ENCODE measurements at regions not wholly inside any gene's neighbourhood (a gene's known extent, or its start where the extent isn't known, plus 50 kb on each side); places are given as distances from the start of the nearest gene placed in this dataset.
"Not testable (repeated sequence)": the region's sequence is repeated elsewhere in the genome, so short reads cannot be mapped to it uniquely, and the experiment has no call there.

GRCh38 chr4:62448911-62449310 lies 1248.8 kb downstream of the ADGRL3 start:
- DNase-seq, result no peak
- Histone ChIP-seq H3K27me3 (no peaks in the 10 kb centered on the region), H3K36me3 (no peaks in the 10 kb centered on the region), H3K4me3 (no peak overlapping the region), H3K9me3 (no peaks in the 10 kb centered on the region)

GRCh38 chr4:62439051-62439450 lies 1238.9 kb downstream of the ADGRL3 start:
- H3K9me3 ChIP-seq, result no peaks in the 10 kb centered on the region
- H3K27me3 ChIP-seq, result no peaks in the 10 kb centered on the region
- no peak for DNase-seq
- no peak overlapping the region for H3K4me3 ChIP-seq
- no peaks in the 10 kb centered on the region for H3K36me3 ChIP-seq

- Histone ChIP-seq H3K4me3 (no peak overlapping the region), H3K9me3 (no peaks in the 10 kb centered on the region), H3K27me3 (no peaks in the 10 kb centered on the region), H3K36me3 (no peaks in the 10 kb centered on the region)
- no peak for DNase-seq
Measured at GRCh38 chr4:62434921-62435320, 1234.8 kb downstream of the ADGRL3 start.

- not testable (repeated sequence) for H3K4me3 ChIP-seq, H3K27me3 ChIP-seq, H3K36me3 ChIP-seq, H3K9me3 ChIP-seq, DNase-seq
Measured at GRCh38 chr4:62431513-62432231, 1231.5 kb downstream of the ADGRL3 start.

DNA sequence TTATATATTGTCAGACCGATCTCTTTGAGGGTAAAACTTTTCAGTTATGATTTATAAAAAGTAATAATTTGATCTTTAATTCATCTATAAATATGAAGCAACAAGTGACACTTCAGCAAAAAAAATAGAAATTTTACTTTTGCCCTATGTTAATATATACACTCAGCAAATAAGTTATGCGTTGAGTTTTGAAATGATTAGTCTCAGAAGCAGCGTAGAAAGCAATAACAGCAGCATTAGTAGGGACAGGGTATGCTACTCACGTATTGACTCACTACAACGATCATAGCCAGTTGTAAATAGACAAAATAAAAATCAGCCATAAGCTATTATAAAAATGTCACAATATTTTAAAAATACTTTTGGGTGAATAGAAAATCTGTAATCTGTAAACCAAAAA lies 1229.2 kb downstream of the ADGRL3 start:
- DNase-seq, result no peak
- H3K36me3 ChIP-seq, result no peaks in the 10 kb centered on the region
- H3K4me3 ChIP-seq, result no peak overlapping the region
- H3K9me3 ChIP-seq, result no peaks in the 10 kb centered on the region
- no peaks in the 10 kb centered on the region for H3K27me3 ChIP-seq

GRCh38 chr4:62415256-62415655 lies 1215.1 kb downstream of the ADGRL3 start:
- no peaks in the 10 kb centered on the region for H3K9me3 ChIP-seq
- H3K27me3 ChIP-seq, result no peaks in the 10 kb centered on the region
- no peak for DNase-seq
- H3K36me3 ChIP-seq, result no peaks in the 10 kb centered on the region
- no peak overlapping the region for H3K4me3 ChIP-seq

DNA sequence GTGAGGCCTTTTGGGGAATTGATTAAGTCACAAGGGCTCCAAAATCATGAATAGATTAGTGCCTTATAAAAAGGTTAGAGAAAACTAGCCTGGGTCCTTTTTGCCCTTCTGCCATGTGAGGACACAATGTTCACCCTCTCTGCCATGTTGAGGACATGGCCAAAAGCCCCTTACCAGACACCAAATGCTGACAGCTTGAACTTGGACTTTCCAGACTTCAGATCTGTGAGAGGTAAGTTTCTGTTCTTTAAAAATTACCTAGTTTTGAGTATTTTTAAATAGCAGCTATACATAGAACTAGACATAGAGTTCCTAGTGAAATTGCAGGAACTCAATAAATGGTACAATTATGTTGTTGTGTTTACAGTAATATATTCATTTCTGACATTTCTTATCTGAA lies 1214.4 kb downstream of the ADGRL3 start:
- Histone ChIP-seq H3K27me3 (no peaks in the 10 kb centered on the region), H3K4me3 (no peak overlapping the region), H3K9me3 (no peaks in the 10 kb centered on the region), H3K36me3 (no peaks in the 10 kb centered on the region)
- no peak for DNase-seq

DNA sequence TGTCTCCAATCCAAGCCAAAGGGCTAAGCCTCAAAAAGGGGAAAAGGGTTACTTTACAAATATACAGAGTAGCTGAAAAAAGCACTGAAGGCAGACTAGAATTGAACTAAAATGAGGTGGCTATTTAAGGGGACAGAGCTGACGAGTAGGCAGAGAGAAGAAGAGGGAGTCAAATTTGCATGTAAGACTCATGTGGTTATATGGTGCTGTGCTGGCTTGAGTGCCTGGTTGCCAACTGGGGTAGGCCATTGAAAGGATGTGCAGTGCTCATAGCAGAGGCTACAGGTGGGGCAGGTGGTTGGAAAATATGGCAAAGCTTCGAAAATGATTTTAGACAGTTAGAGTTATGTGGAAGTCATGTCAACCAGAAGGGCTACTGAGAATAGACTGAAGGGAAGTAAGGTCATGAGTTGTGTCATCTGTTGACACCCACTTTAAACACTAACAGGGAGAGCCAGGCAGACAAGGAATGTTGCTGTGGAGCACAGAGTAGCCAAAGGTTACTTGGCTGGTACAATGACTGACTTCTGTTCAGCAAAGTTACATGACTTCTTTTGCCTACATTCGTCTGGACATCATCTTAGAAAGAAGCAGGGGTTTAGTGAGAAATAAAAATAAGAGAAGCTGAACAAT lies 1210.4 kb downstream of the ADGRL3 start:
- no peaks in the 10 kb centered on the region for H3K36me3 ChIP-seq
- H3K9me3 ChIP-seq, result no peaks in the 10 kb centered on the region
- no peak overlapping the region for H3K4me3 ChIP-seq
- no peaks in the 10 kb centered on the region for H3K27me3 ChIP-seq
- DNase-seq, result no peak

GRCh38 chr4:62408454-62408853 lies 1208.3 kb downstream of the ADGRL3 start:
- Histone ChIP-seq H3K36me3 (no peaks in the 10 kb centered on the region), H3K9me3 (no peaks in the 10 kb centered on the region), H3K4me3 (no peak overlapping the region), H3K27me3 (no peaks in the 10 kb centered on the region)
- no peak for DNase-seq

GRCh38 chr4:62407534-62407933 lies 1207.4 kb downstream of the ADGRL3 start:
- DNase-seq, result no peak
- Histone ChIP-seq H3K4me3 (no peak overlapping the region), H3K27me3 (no peaks in the 10 kb centered on the region), H3K36me3 (no peaks in the 10 kb centered on the region), H3K9me3 (no peaks in the 10 kb centered on the region)

GRCh38 chr4:62402088-62402806 lies 1202.1 kb downstream of the ADGRL3 start:
- no peak overlapping the region for H3K4me3 ChIP-seq
- H3K9me3 ChIP-seq, result no peaks in the 10 kb centered on the region
- no peaks in the 10 kb centered on the region for H3K27me3 ChIP-seq
- DNase-seq, result no peak
- no peaks in the 10 kb centered on the region for H3K36me3 ChIP-seq

GRCh38 chr4:62399242-62399641 lies 1199.1 kb downstream of the ADGRL3 start:
- DNase-seq, result no peak
- Histone ChIP-seq H3K36me3 (no peaks in the 10 kb centered on the region), H3K4me3 (no peak overlapping the region), H3K9me3 (no peaks in the 10 kb centered on the region), H3K27me3 (no peaks in the 10 kb centered on the region)

DNA sequence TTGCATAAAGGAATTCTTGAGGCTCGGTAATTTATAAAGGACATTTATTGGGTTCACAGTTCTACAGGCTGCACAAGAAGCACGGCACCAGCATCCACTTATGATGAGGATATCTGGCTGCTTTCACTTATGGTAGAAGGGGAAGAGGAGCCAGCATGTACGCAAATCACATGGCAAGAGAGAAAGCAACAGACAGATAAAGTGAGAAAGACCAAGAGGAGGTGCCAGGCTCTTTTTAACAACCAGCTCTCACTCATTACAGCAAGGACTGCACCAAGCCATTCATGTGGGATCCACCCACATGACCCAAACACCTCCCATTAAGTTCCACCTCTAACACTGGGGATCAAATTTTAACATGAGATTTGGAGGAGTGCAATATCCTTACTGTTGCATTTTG lies 1198.2 kb downstream of the ADGRL3 start:
- Histone ChIP-seq H3K36me3 (no peaks in the 10 kb centered on the region), H3K9me3 (no peaks in the 10 kb centered on the region), H3K27me3 (no peaks in the 10 kb centered on the region), H3K4me3 (no peak overlapping the region)
- no peak for DNase-seq

DNA sequence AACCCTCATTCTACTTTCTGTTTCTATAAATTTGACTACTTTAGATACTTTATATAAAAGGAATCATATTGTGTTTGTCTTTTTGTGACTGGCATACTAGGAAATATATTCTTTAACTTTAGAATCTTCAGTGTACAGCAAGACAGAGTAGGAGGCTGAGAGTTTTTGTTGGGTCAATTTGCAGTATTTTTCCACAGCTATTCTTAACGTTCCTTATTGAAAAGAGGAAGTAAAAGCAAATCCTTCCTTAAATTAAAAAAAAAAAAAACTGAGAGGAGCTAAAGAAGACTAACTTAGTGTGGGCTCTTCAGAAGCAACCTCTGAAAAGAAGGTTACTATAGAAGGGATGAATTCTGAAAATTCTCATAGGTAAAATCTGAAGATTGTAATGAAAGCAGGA lies 1194.6 kb downstream of the ADGRL3 start:
- no peak for DNase-seq
- no peak overlapping the region for H3K4me3 ChIP-seq

GRCh38 chr4:62387808-62388207 lies 1187.7 kb downstream of the ADGRL3 start:
- H3K9me3 ChIP-seq, result no peaks in the 10 kb centered on the region
- no peaks in the 10 kb centered on the region for H3K36me3 ChIP-seq
- H3K4me3 ChIP-seq, result no peak overlapping the region
- DNase-seq, result no peak
- no peaks in the 10 kb centered on the region for H3K27me3 ChIP-seq

More for the DNA sequence above, 1194.6 kb downstream of the ADGRL3 start:
- Histone ChIP-seq H3K9me3 (no peaks in the 10 kb centered on the region), H3K27me3 (no peaks in the 10 kb centered on the region), H3K36me3 (no peaks in the 10 kb centered on the region)

DNA sequence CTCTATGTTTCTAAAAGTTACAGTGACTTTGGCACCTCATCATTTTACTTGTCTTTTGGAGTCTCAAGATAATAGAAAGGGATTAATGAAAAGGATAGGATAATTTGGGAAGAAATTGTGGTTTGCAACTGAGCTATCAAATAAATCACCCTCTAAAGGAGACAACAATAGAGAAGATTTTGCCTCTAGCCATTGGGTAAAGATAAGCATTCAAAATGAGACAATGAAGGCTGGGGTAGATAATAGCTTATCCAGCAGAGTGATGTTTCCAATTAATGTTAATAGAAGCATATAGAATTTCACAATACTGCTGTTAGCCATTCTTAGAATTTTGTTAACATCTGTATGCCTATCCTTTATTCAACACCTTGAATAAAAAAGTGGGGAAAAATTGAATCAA lies 1177.6 kb downstream of the ADGRL3 start:
- H3K9me3 ChIP-seq, result no peaks in the 10 kb centered on the region
- H3K4me3 ChIP-seq, result no peak overlapping the region
- no peak for DNase-seq
- no peaks in the 10 kb centered on the region for H3K36me3 ChIP-seq
- H3K27me3 ChIP-seq, result no peaks in the 10 kb centered on the region

DNA sequence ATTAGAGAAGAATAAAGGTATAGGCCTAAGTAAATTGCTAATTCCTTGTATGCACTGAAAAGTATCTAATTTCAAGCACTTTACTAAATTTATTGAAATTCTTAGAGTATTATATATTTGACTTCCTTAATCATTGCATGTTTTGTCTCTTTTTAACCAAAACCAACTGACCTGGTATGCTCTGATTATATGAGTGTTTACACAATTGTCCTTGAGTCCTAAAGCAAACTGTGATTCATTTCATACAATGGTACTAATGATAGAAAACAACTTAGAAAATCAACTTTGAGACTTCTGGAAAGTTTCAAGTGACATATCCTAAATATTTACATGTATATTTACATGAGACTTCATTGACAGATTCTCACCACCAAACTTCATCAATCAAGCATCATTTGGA lies 1177.1 kb downstream of the ADGRL3 start:
- Histone ChIP-seq H3K4me3 (no peak overlapping the region), H3K36me3 (no peaks in the 10 kb centered on the region)
- no peak for DNase-seq

DNA sequence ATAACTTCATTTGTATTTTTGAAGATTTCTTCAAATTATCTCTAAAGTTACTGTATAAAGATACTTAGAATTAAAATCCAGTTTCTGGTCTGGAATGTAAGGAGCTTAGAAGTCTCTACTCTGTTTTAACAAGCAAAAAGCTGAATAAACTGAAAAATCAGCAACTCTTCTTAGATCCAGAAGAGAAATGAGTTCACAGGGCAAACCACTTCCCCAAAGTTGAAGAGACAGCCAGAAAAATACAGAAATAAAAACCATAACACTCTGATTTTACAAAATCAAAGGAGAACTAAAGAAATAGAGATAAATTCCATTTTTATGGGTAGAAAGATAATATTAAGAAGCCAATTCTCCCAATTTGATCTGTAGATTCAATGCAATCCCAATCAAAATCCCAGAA lies 1166.8 kb downstream of the ADGRL3 start:
- DNase-seq, result no peak
- H3K4me3 ChIP-seq, result no peak overlapping the region
- H3K36me3 ChIP-seq, result no peaks in the 10 kb centered on the region
- no peaks in the 10 kb centered on the region for H3K9me3 ChIP-seq
- no peaks in the 10 kb centered on the region for H3K27me3 ChIP-seq

More for the DNA sequence above, 1177.1 kb downstream of the ADGRL3 start:
- H3K27me3 ChIP-seq, result no peaks in the 10 kb centered on the region
- H3K9me3 ChIP-seq, result no peaks in the 10 kb centered on the region

All from MG63 (cell line).